CMK (cell line): ENCODE measurements at regions not wholly inside any gene's neighbourhood (a gene's known extent, or its start where the extent isn't known, plus 50 kb on each side); places are given as distances from the start of the nearest gene placed in this dataset.
"Not testable (repeated sequence)": the region's sequence is repeated elsewhere in the genome, so short reads cannot be mapped to it uniquely, and the experiment has no call there.

Experiments
- DNase-seq: peaks from one replicate; pipeline ENCODE4 v3.0.0-alpha.2; 2010; ENCODE audit warnings: low read depth

DNA sequence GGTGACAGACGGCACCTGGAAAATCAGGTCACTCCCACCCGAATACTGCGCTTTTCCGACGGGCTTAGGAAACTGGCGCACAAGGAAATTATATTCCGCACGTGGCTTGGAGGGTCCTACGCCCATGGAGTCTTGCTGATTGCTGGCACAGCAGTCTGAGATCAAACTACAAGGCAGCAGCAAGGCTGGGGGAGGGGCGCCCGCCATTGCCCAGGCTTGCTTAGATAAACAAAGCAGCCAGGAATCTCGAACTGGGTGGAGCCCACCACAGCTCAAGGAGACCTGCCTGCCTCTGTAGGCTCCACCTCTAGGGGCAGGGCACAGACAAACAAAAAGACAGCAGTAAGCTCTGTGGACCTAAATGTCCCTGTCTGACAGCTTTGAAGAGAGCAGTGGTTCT is 394.3 kb downstream of the PTH2R start:
- not testable (repeated sequence) for DNase-seq

DNA sequence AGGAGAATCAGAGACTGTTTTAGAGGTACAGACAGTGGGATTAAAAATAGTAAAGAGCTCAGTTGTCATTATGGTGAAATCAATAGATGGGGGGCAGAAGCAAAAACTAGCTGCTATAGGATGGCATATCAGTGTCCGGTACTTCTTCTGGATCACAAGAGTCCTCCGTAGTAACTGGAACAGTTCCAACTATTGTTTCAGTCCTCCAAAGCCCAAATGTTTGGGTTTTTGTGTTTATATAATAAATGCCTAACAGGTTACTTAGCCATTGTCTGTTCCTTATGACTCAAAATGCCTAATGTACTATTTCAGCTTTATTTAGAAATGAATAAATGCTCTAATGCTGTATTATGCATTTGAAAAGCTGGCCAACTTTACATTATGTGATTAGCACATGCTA is 401.2 kb downstream of the PTH2R start:
- DNase-seq, result no peak

DNA sequence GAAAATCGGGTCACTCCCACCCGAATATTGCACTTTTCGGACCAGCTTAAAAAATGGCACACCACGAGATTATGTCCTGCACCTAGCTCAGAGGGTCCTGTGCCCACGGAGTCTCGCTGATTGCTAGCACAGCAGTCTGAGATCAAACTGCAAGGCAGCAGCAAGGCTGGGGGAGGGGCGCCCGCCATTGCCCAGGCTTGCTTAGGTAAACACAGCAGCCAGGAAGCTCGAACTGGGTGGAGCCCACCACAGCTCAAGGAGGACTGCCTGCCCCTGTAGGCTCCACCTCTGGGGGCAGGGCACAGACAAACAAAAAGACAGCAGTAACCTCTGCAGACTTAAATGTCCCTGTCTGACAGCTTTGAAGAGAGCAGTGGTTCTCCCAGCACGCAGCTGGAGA is 405.3 kb downstream of the PTH2R start:
- DNase-seq, result not testable (repeated sequence)

DNA sequence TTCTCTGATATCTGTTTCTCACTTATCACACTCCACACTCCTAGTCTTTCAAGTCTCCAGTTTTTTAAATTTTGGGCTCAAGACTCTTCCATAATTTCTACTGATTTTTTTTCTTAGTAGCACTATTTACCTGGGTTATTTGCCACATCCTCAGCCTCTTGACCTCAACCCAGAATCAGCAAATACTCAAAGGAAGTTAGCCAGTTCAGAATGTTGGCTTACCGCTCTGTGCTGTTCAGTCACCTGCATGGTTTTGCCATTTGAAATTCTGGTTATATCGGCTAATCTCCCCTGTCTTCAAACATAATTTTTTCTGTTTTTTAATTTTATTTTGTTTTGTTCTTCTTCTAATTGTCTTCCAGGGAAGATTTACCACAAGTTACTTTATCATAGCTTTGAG is 412.6 kb downstream of the PTH2R start:
- DNase-seq, result no peak

DNA sequence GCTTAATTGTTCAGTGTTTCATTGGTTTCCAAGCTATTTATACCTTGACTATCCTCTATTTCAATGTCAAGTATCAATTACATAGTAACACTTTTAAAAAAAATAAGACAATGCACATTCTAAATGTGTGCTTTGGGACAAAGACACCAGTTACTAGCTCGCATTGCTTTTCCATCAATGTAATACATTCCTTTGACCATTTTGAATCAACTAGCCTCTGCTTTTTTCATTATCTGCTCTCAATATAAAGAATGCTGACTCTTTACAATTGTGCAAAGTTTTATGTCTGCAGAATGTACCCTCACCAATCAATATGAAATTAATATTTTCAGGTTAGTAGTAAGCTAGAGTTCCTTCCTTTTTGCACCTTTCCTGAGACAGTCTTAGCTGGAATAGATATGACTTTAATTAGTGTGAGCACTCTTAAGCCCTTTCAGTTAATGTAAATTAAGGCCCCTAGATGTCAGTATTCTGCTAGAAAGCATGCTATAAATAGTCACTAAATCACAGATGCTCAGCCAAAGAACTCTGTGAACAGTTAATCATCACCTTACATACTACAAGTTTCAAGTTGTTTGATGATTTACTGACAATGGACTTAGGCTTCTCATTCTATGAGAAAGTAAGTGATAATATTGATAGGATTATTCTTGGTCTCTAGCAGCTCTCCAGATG is 413.6 kb downstream of the PTH2R start:
- DNase-seq, result no peak

DNA sequence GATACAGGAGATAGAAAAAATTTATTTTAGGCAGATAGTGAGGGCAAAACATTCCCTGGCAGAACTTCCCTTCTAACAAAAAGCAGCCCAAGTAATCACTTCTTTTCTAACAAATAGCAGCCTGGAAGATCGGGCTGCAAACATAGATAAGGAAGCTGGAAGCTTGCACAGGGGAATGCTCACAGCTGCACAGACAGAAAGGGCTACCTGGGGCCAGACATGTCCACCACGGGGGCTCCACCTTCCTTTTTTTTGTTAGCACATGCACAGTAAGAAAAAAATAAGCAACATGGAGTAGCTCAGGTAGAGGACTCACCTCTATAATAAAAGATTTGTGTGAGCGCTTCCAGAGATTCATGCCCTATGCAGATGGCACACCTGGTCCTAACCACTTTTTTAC is 420.5 kb downstream of the PTH2R start:
- DNase-seq, result no peak

- DNase-seq, result no peak
These were observed 421.1 kb downstream of the PTH2R start for GRCh38 chr2:208827549-208828221.

DNA sequence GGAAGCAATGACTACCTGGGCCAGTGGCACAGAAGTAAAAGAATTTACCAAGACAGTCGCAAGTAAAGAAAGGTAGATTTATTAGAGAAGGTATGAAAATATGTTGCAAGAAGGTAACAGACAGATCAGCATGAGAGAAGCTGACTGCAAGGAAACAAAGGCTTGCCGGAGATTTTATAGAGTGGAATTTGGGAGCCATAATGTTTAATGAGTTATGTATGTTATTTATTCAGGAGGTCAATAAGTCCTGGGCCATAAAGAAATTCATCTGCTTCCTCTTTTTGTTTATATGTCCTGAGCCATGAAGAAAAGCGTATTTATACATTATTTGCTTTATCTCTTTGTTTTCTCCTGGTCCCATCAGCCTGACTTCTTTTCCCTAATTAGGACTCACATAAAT is 423.6 kb downstream of the PTH2R start:
- no peak for DNase-seq

GRCh38 chr2:208847651-208848050 is 441.1 kb downstream of the PTH2R start:
- no peak for DNase-seq

DNA sequence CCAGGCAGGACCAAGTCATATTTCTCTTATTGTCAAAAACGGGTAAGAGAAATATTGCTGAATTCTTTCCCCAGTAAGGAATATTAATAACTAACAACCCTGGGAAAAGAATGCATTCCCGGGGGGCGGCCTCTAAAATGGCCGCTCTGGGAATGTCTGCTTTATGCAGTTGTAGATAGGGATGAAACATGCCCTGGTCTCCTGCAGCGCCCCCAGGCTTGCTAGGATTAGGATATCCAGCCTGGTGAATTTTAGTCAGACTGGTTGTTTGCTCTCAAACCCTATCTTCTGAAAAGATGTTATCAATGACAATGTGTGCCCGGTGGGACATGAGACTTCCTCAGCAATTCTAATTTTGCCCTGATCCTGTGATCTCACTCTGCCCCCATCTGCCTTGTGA is 448.1 kb downstream of the PTH2R start:
- no peak for DNase-seq

- DNase-seq, result no peak
These were observed 460.8 kb downstream of the PTH2R start for GRCh38 chr2:208867374-208867773.

DNA sequence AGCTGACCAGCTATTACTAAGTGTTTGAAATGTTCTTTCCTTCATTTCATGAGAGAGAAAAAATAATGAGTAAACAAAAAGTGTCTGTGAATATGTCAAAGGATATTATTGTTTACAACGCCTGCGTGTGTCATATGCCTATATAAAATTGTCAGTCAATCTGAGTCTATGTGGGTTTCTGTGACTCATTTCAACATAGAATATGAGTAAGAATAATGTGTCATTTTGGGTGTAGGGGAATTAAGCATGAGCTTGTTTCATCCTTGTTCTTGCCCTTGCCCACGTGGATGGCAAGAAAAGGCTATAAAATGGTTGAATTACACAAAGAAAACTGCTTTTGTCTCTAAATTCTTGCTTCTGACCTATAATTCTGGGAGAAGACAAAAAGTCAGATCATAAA is 466.0 kb downstream of the PTH2R start:
- no peak for DNase-seq

DNA sequence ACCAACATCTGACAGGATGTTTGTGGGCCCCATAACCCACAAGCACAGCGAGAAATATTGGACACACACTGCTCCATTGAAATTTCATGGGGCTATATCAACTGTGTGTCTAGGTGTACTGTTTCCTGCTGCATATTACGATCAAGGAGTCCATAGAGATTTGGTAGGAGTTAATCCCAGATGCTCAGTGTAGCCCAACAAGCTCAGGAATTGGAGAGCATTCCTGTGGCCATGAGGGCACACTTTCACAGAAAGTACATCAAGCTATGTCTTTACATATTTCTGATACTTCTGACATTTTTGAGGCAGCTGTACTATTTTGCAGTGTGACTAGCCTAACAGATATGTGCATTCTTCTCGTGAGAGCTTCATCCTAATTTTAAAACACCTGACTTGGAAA is 473.1 kb downstream of the PTH2R start:
- no peak for DNase-seq

- no peak for DNase-seq
These were observed 473.6 kb downstream of the PTH2R start for GRCh38 chr2:208880171-208880570.

- no peak for DNase-seq
These were observed 483.9 kb downstream of the PTH2R start for GRCh38 chr2:208890486-208890885.

- no peak for DNase-seq
These were observed 485.6 kb downstream of the PTH2R start for GRCh38 chr2:208892203-208892602.

- no peak for DNase-seq
These were observed 499.7 kb downstream of the PTH2R start for GRCh38 chr2:208906330-208906729.

DNA sequence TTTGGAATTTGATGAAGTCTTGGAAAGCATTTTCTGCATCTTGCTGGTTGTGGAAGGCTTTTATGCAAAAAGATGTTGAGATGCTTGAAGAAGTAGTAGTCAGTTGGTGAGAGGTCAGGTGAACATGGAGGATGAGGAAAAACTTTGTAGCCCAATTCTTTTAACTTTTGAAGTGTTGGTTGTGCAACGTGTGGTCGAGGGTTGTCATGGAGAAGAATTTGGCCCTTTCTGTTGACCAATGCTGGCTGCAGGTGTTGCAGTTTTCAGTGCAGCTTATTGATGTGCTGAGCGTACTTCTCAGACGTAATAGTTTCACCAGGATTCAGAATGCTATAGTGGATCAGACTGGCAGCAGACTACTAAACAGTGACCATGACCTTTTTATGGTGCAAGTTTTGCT is 508.4 kb upstream of the MAP2 start:
- no peak for DNase-seq

DNA sequence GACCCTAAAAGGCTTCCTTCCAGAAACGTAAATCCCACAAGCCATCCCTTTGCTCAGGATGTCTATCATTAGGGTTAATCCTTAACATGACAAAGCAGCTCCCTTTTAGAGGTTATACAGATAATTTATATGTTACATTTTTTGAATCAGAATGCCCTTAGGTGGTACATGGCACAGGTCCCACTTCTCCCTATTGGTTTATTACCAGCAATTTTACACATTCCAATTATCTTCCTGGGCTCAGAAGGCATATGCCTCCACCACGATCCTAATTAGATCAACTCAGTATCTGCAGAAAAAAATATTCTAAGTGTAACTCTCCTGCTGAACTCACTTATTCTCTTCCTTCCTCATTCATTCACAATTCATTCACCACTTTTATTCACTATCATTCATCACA is 507.0 kb upstream of the MAP2 start:
- no peak for DNase-seq

DNA sequence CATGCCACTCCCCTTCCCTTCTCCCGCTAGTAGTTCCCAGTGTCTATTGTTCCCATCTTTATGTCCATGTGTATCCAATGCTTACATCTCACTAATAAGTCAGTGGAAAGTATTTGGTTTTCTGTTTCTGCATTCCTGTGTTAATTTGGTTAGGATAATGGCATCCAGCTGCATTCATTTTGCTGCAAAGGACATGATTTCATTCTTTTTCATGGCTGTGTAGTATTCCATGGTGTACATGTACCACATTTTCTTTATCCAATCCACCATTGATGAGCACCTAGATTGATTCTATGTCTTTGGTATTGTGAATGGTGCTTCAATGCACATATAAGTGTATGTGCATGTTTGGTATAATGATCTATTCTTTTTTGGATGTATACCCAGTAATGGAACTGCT is 502.5 kb upstream of the MAP2 start:
- not testable (repeated sequence) for DNase-seq

- DNase-seq, result no peak
These were observed 496.0 kb upstream of the MAP2 start for GRCh38 chr2:208927867-208928266.

- DNase-seq, result peak; percentile 64
These were observed 494.5 kb upstream of the MAP2 start for GRCh38 chr2:208929139-208929864.

DNA sequence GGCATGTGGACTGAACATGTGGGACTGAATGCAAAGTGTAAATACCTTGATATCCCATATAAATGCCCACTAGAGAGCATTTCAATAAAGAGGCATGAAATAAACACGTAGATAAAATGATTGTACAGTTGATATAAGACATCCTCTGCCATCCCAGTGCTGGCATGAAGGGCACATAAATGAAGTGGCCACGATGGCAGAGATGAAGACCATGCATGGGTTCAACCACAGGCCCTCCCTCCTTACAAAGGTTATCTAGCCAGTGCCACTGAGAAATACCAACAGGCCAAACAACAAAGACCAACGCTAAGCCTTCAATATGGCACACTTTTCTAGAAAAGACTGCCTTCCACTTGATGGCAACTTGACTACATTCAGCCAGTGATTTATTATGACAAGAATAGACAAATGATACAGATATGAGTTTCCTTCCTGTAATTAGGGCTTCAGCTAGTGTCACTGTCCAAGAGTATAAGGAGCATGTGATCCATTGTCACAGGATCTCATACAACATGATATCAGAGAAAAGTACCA is 493.9 kb upstream of the MAP2 start:
- DNase-seq, result no peak
